ENCODE measurements at regions not wholly inside any gene's neighbourhood (a gene's known extent, or its start where the extent isn't known, plus 50 kb on each side); places are given as distances from the start of the nearest gene placed in this dataset.

- no peak for TF ChIP-seq CTCF (IDR thresholded peaks at IDR 0.05)
- no peak for TF ChIP-seq POLR2AphosphoS5 (IDR thresholded peaks at IDR 0.05)
- TF ChIP-seq POLR2A (IDR thresholded peaks at IDR 0.05): no peak
Observed at GRCh38 chr9:10921671-10922070, 308.9 kb upstream of the PTPRD start.

Data from suprapubic skin (tissue), 4 donors.